ENCODE measurements at regions not wholly inside any gene's neighbourhood (a gene's known extent, or its start where the extent isn't known, plus 50 kb on each side); places are given as distances from the start of the nearest gene placed in this dataset.
"Not testable (repeated sequence)": the region's sequence is repeated elsewhere in the genome, so short reads cannot be mapped to it uniquely, and the experiment has no call there.

- no peak for DNase-seq
Measured at GRCh38 chr2:147603447-147603846, 241.4 kb upstream of the ACVR2A start.

GRCh38 chr2:147600646-147601045 is 244.2 kb upstream of the ACVR2A start:
- DNase-seq: no peak

- no peak for DNase-seq
Measured at GRCh38 chr2:147600223-147600622, 244.6 kb upstream of the ACVR2A start.

- no peak for DNase-seq
Measured at GRCh38 chr2:147595200-147595599, 249.6 kb upstream of the ACVR2A start.

- no peak for DNase-seq
Measured at GRCh38 chr2:147594038-147594437, 250.8 kb upstream of the ACVR2A start.

- DNase-seq: not testable (repeated sequence)
Measured at GRCh38 chr2:147592784-147593183, 252.0 kb upstream of the ACVR2A start.

- no peak for DNase-seq
Measured at GRCh38 chr2:147589127-147589526, 255.7 kb upstream of the ACVR2A start.

- DNase-seq: peak in 1 of 3 donors; percentile 23
Measured at GRCh38 chr2:147588191-147588590, 256.6 kb upstream of the ACVR2A start.

- no peak for DNase-seq
Measured at GRCh38 chr2:147578529-147578928, 266.3 kb upstream of the ACVR2A start.

GRCh38 chr2:147577998-147578380 is 266.8 kb upstream of the ACVR2A start:
- DNase-seq: no peak

- DNase-seq: no peak
Measured at GRCh38 chr2:147577323-147577997, 267.4 kb upstream of the ACVR2A start.

- DNase-seq: no peak
Measured at GRCh38 chr2:147575106-147575505, 269.7 kb upstream of the ACVR2A start.

- no peak for DNase-seq
Measured at GRCh38 chr2:147572622-147573021, 272.2 kb upstream of the ACVR2A start.

GRCh38 chr2:147569426-147569825 is 275.4 kb upstream of the ACVR2A start:
- no peak for DNase-seq

- no peak for DNase-seq
Measured at GRCh38 chr2:147568109-147568508, 276.7 kb upstream of the ACVR2A start.

- no peak for DNase-seq
Measured at GRCh38 chr2:147567136-147567535, 277.7 kb upstream of the ACVR2A start.

GRCh38 chr2:147560810-147561535 is 283.9 kb upstream of the ACVR2A start:
- peak; percentile 68 to 91 (median 90) for DNase-seq

GRCh38 chr2:147559070-147559725 is 285.6 kb upstream of the ACVR2A start:
- DNase-seq: peak; percentile 6 to 61 (median 37)

- peak in 2 of 3 donors; percentile 27 to 32 for DNase-seq
Measured at GRCh38 chr2:147558620-147559019, 286.2 kb upstream of the ACVR2A start.

- DNase-seq: no peak
Measured at GRCh38 chr2:147554521-147555107, 290.2 kb upstream of the ACVR2A start.

GRCh38 chr2:147553775-147554271 is 291.0 kb upstream of the ACVR2A start:
- DNase-seq: no peak

GRCh38 chr2:147550995-147551731 is 293.7 kb upstream of the ACVR2A start:
- DNase-seq: no peak

- no peak for DNase-seq
Measured at GRCh38 chr2:147549054-147549453, 295.8 kb upstream of the ACVR2A start.

All from suppressor macrophage treated with lipopolysaccharide for 1 hour (primary cell).